GM23338 (cell line): ENCODE measurements at regions not wholly inside any gene's neighbourhood (a gene's known extent, or its start where the extent isn't known, plus 50 kb on each side); places are given as distances from the start of the nearest gene placed in this dataset.

Source experiments
- ATAC-seq: fragments of 200-7000 bp; cut with Tn5 transposase; 3 replicates; pipeline ENCODE4 v1.9.1; 2020
- DNase-seq: peaks from one replicate; pipeline ENCODE4 v3.0.0-alpha.2; 2015; ENCODE audit warnings: low spot score
- H2AFZ ChIP-seq: fragments of 200-600 bp; sonication (generic); 2 replicates; pipeline ENCODE4 v1.8.0; 2016; ENCODE audit warnings: antibody characterized with exemption, mild to moderate bottlenecking, moderate library complexity
- H3F3A ChIP-seq: fragments of 200-600 bp; sonication (generic); replicated peaks from 2 replicates; pipeline ENCODE4 v1.8.0; 2017; ENCODE audit warnings: antibody characterized with exemption, mixed run types, low read depth
- H3K27ac ChIP-seq: fragments of 200-600 bp; sonication (generic); 2 replicates; pipeline ENCODE4 v1.6.1; 2016; ENCODE audit warnings: low read depth
- H3K27me3 ChIP-seq: fragments of 200-600 bp; sonication (generic); 2 replicates; pipeline ENCODE4 v1.8.0; 2016; ENCODE audit warnings: mild to moderate bottlenecking, mixed run types, moderate library complexity; ENCODE audit not compliant: insufficient read depth
- H3K36me3 ChIP-seq: fragments of 200-600 bp; sonication (generic); 2 replicates; pipeline ENCODE4 v1.8.0; 2016; ENCODE audit warnings: mild to moderate bottlenecking; ENCODE audit not compliant: insufficient read depth
- H3K4me1 ChIP-seq: fragments of 200-600 bp; sonication (generic); 2 replicates; pipeline ENCODE4 v1.8.0; 2016; ENCODE audit warnings: mild to moderate bottlenecking, moderate library complexity; ENCODE audit not compliant: insufficient read depth
- H3K4me2 ChIP-seq: fragments of 200-600 bp; sonication (generic); 2 replicates; pipeline ENCODE4 v1.7.1; 2017; ENCODE audit warnings: mixed run types
- H3K4me3 ChIP-seq: fragments of 200-600 bp; sonication (generic); 2 replicates; pipeline ENCODE4 v1.6.1; 2016; ENCODE audit warnings: mixed run types
- H3K79me2 ChIP-seq: fragments of 200-600 bp; sonication (generic); replicated peaks from 2 replicates; pipeline ENCODE4 v1.8.0; 2017; ENCODE audit warnings: mild to moderate bottlenecking; ENCODE audit not compliant: insufficient read depth
- H3K9me2 ChIP-seq: fragments of 200-600 bp; sonication (generic); 2 replicates; pipeline ENCODE4 v1.8.0; 2017; ENCODE audit not compliant: insufficient read depth
- H4K20me1 ChIP-seq: fragments of 200-600 bp; sonication (generic); replicated peaks from 2 replicates; pipeline ENCODE4 v1.8.0; 2017; ENCODE audit warnings: mild to moderate bottlenecking; ENCODE audit not compliant: insufficient read depth
- H3K27ac Mint-ChIP-seq: 2 replicates; pipeline ENCODE4 v1.8.0; 2020; ENCODE audit warnings: inconsistent platforms, mild to moderate bottlenecking, moderate library complexity, mixed read lengths
- H3K27me3 Mint-ChIP-seq: 3 replicates; pipeline ENCODE4 v1.8.0; 2022; ENCODE audit warnings: low read depth, mild to moderate bottlenecking, moderate library complexity, mixed read lengths, inconsistent platforms; ENCODE audit not compliant: insufficient read depth, poor library complexity
- H3K36me3 Mint-ChIP-seq: 3 replicates; pipeline ENCODE4 v1.8.0; 2021; ENCODE audit warnings: low read depth, mild to moderate bottlenecking, inconsistent platforms, moderate library complexity, mixed read lengths
- H3K4me1 Mint-ChIP-seq: 3 replicates; pipeline ENCODE4 v1.8.0; 2020; ENCODE audit warnings: mild to moderate bottlenecking, inconsistent platforms, mixed read lengths
- H3K4me3 Mint-ChIP-seq: 3 replicates; pipeline ENCODE4 v1.8.0; 2021; ENCODE audit warnings: moderate library complexity, mild to moderate bottlenecking, inconsistent platforms, mixed read lengths
- H3K9me3 Mint-ChIP-seq: 3 replicates; pipeline ENCODE4 v1.8.0; 2020; ENCODE audit warnings: moderate library complexity, mild to moderate bottlenecking, inconsistent platforms, mixed read lengths
- CREB1 ChIP-seq: fragments of 250-450 bp; sonication (Bioruptor Pico); IDR thresholded peaks from 2 replicates; pipeline ENCODE4 v1.5.0; 2020; ENCODE audit warnings: low read depth, mild to moderate bottlenecking, moderate library complexity
- CTCF ChIP-seq, 2 experiments: fragments of 200-600 bp in 1 of 2; sonication (generic) in 1 of 2; conservative IDR thresholded peaks; 2 replicates each; pipeline versions ENCODE4 v1.5.1 to v1.6.1; 2016 to 2017; ENCODE audit warnings: antibody characterized with exemption in 2 of 2, low read depth in 2 of 2, mild to moderate bottlenecking in 2 of 2, moderate library complexity in 1 of 2
- ETS1 ChIP-seq: IDR thresholded peaks from 2 replicates; pipeline ENCODE4 v1.6.1; 2016; ENCODE audit warnings: antibody characterized with exemption
- EZH2 ChIP-seq: fragments of 200-600 bp; sonication (generic); IDR thresholded peaks from one replicate; pipeline ENCODE4 v1.8.0; 2017; ENCODE audit warnings: antibody characterized with exemption, mild to moderate bottlenecking, low read depth; ENCODE audit not compliant: unreplicated experiment
- EZH2phosphoT487 ChIP-seq: fragments of 200-600 bp; sonication (generic); IDR thresholded peaks from one replicate; pipeline ENCODE4 v1.8.1; 2018; ENCODE audit warnings: antibody characterized with exemption; ENCODE audit not compliant: unreplicated experiment
- JUNB ChIP-seq: IDR thresholded peaks from one replicate; pipeline ENCODE4 v1.6.1; 2016; ENCODE audit warnings: antibody characterized with exemption; ENCODE audit not compliant: unreplicated experiment
- NANOG ChIP-seq: IDR thresholded peaks from 2 replicates; pipeline ENCODE4 v1.6.1; 2016; ENCODE audit warnings: antibody characterized with exemption, borderline replicate concordance
- POLR2AphosphoS5 ChIP-seq: IDR thresholded peaks from 2 replicates; pipeline ENCODE4 v1.6.1; 2016; ENCODE audit warnings: antibody characterized with exemption, low read depth
- REST ChIP-seq: IDR thresholded peaks from one replicate; pipeline ENCODE4 v1.6.1; 2018; ENCODE audit warnings: antibody characterized with exemption; ENCODE audit not compliant: unreplicated experiment
- STAT1 ChIP-seq: IDR thresholded peaks from one replicate; pipeline ENCODE4 v1.6.1; 2016; ENCODE audit warnings: antibody characterized with exemption; ENCODE audit not compliant: unreplicated experiment
- ZNF114 ChIP-seq: fragments of 250-450 bp; sonication (Bioruptor Pico); IDR thresholded peaks from 2 replicates; pipeline ENCODE4 v1.5.0; 2020; ENCODE audit warnings: mild to moderate bottlenecking, moderate library complexity
- ZNF331 ChIP-seq: fragments of 250-450 bp; sonication (Bioruptor Pico); IDR thresholded peaks from 2 replicates; pipeline ENCODE4 v1.5.0; 2020; ENCODE audit warnings: low read depth, mild to moderate bottlenecking, moderate library complexity
- ZNF462 ChIP-seq: fragments of 250-450 bp; sonication (Bioruptor Pico); IDR thresholded peaks from 2 replicates; pipeline ENCODE4 v1.5.0; 2020; ENCODE audit warnings: mild to moderate bottlenecking, moderate library complexity

- Histone ChIP-seq H3K27ac (no peak overlapping the region), H2AFZ (peak overlapping the region; percentile 86; the same call in 1 of the 2 replicates), H4K20me1 (no peaks in the 10 kb centered on the region), H3K9me2 (0 out of 2 replicates have a peak, but pooled peaks cover 9% of the 10 kb centered on the region), H3K4me3 (no peak overlapping the region), H3K27me3 (no peaks in the 10 kb centered on the region), H3F3A (no peaks in the 10 kb centered on the region; the same call in 1 of the 2 replicates), H3K4me1 (peaks cover 39% of the 10 kb centered on the region), H3K36me3 (no peaks in the 10 kb centered on the region), H3K4me2 (0 out of 2 replicates have a peak overlapping the region, but pooled peaks have one; percentile 15), H3K79me2 (no peaks in the 10 kb centered on the region)
- no peak for TF ChIP-seq ZNF462 (CRISPR knock-in tag)
- TF ChIP-seq NANOG = no peak
- TF ChIP-seq ETS1 = no peak
- TF ChIP-seq REST = no peak
- TF ChIP-seq CTCF (conservative IDR thresholded peaks at IDR 0.05; ENCODE audit: low read depth in 2 of 2) = no peak
- no peak for TF ChIP-seq EZH2phosphoT487
- TF ChIP-seq ZNF331 (CRISPR knock-in tag) = no peak
- TF ChIP-seq JUNB = no peak
- TF ChIP-seq ZNF114 (CRISPR knock-in tag) = no peak
- TF ChIP-seq EZH2 = no peak
- no peak for TF ChIP-seq STAT1
- TF ChIP-seq POLR2AphosphoS5 = no peak
- no peak for TF ChIP-seq CREB1 (CRISPR knock-in tag)
- Mint-ChIP-seq H3K36me3 (peaks cover 4% of the 10 kb centered on the region), H3K27ac (no peak overlapping the region), H3K9me3 (peaks cover 4% of the 10 kb centered on the region), H3K4me1 (peaks cover 30% of the 10 kb centered on the region), H3K4me3 (no peak overlapping the region), H3K27me3 (peaks cover 4% of the 10 kb centered on the region)
- DNase-seq = no peak
- no peak; the same call in 1 of the 3 replicates for ATAC-seq
Observed at GRCh38 chr7:24499871-24500270, 73.4 kb upstream of the PALS2 start.
